Skeletal muscle satellite cell (primary cell): ENCODE measurements at regions not wholly inside any gene's neighbourhood (a gene's known extent, or its start where the extent isn't known, plus 50 kb on each side); places are given as distances from the start of the nearest gene placed in this dataset.
"Not testable (repeated sequence)": the region's sequence is repeated elsewhere in the genome, so short reads cannot be mapped to it uniquely, and the experiment has no call there.

Source experiments
- H3K27me3 ChIP-seq: 2 replicates; pipeline ENCODE4 v1.7.0; 2013; ENCODE audit warnings: low read length; ENCODE audit not compliant: control insufficient read depth, insufficient read depth
- H3K36me3 ChIP-seq: 2 replicates; pipeline ENCODE4 v1.7.0; 2013; ENCODE audit warnings: mild to moderate bottlenecking, control low read depth, low read length; ENCODE audit not compliant: insufficient read depth
- H3K4me1 ChIP-seq: 2 replicates; pipeline ENCODE4 v1.7.0; 2013; ENCODE audit warnings: low read length; ENCODE audit not compliant: control insufficient read depth, insufficient read depth
- H3K4me2 ChIP-seq: 2 replicates; pipeline ENCODE4 v1.7.0; 2013; ENCODE audit warnings: mild to moderate bottlenecking, low read length
- H3K4me3 ChIP-seq: 2 replicates; pipeline ENCODE4 v1.7.0; 2013; ENCODE audit warnings: low read length
- H3K9ac ChIP-seq: 2 replicates; pipeline ENCODE4 v1.7.0; 2013; ENCODE audit warnings: mild to moderate bottlenecking, low read depth, low read length, moderate library complexity
- H3K9me3 ChIP-seq: replicated peaks from 2 replicates; pipeline ENCODE4 v1.7.0; 2013; ENCODE audit warnings: mild to moderate bottlenecking, control low read depth, low read length

DNA sequence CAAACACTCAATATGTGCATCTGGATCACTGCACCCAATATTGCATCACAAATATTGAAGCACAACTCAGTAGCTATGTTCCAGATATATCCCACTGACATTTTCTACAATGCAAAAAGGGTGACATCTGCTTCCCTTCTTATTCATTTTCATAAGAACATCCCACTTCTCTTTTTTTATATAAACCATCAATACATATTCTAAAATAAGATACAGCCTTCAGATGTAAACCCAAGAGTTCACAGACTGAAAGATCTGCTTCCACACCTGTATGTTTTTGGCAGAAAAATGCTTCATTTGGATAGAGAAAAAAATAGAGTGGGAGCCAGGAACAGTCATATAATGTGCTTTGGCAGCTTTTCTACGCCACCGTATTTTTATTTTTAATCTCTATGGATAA is 815.6 kb upstream of the ADGRL3 start:
- Histone ChIP-seq H3K4me1 (no peaks in the 10 kb centered on the region), H3K36me3 (no peaks in the 10 kb centered on the region), H3K4me3 (no peak overlapping the region), H3K27me3 (no peaks in the 10 kb centered on the region), H3K4me2 (no peak overlapping the region), H3K9me3 (peaks cover 4% of the 10 kb centered on the region), H3K9ac (no peak overlapping the region)

DNA sequence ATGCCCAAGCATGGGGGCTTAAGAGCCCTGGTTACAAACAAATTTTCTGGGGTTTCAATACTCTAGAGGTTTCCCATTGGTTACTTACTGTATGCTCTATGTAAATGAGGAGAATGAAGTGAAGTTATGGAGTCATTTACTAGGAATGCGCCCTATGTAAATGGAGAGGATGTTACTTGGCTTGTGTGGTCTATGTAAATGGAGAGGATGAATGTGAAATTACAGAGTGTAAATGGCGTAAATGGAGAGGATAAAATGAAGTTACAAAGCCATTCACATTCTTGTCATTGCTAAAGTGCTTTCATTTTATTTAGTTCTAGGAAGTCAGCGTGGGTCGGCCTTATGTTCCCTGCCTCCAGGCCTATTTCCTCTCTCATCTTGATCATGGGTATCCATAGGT is 810.5 kb upstream of the ADGRL3 start:
- H3K9me3 ChIP-seq = peaks cover 3% of the 10 kb centered on the region

GRCh38 chr4:60396341-60397049 is 803.6 kb upstream of the ADGRL3 start:
- Histone ChIP-seq H3K27me3 (no peaks in the 10 kb centered on the region), H3K36me3 (no peaks in the 10 kb centered on the region), H3K9ac (no peak overlapping the region), H3K9me3 (peaks cover 6% of the 10 kb centered on the region), H3K4me2 (no peak overlapping the region), H3K4me1 (no peaks in the 10 kb centered on the region), H3K4me3 (no peak overlapping the region)

More for the DNA sequence above, 810.5 kb upstream of the ADGRL3 start:
- Histone ChIP-seq H3K4me3 (no peak overlapping the region), H3K9ac (no peak overlapping the region), H3K4me2 (no peak overlapping the region), H3K4me1 (no peaks in the 10 kb centered on the region), H3K27me3 (no peaks in the 10 kb centered on the region), H3K36me3 (no peaks in the 10 kb centered on the region)

- peaks cover 3% of the 10 kb centered on the region for H3K9me3 ChIP-seq
- H3K4me2 ChIP-seq = no peak overlapping the region
- H3K36me3 ChIP-seq = no peaks in the 10 kb centered on the region
- H3K4me3 ChIP-seq = no peak overlapping the region
- no peaks in the 10 kb centered on the region for H3K4me1 ChIP-seq
- H3K27me3 ChIP-seq = no peaks in the 10 kb centered on the region
- H3K9ac ChIP-seq = no peak overlapping the region
Observed at GRCh38 chr4:60400593-60400992, 799.5 kb upstream of the ADGRL3 start.

DNA sequence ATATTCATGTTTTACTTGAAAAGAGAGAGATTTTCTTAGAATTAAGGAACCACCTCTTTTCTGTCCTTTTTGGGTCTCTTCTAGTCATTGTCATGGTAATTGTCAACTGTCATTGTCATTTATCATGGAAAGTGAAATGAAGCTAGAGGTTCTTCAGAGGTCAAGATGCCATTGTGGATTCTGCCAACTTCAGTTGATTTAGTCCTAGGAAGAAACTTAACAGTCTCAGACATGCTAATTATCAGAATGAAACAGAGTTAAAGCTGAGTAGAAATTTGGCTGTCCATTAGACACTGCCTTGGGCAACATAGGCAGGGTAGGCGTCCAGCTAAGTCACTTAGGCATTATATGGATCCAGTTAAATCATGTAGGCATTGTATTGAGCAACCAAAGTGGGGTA is 796.1 kb upstream of the ADGRL3 start:
- Histone ChIP-seq H3K4me3 (no peak overlapping the region), H3K27me3 (no peaks in the 10 kb centered on the region), H3K4me2 (no peak overlapping the region), H3K4me1 (no peaks in the 10 kb centered on the region), H3K9ac (no peak overlapping the region), H3K9me3 (no peaks in the 10 kb centered on the region), H3K36me3 (no peaks in the 10 kb centered on the region)

DNA sequence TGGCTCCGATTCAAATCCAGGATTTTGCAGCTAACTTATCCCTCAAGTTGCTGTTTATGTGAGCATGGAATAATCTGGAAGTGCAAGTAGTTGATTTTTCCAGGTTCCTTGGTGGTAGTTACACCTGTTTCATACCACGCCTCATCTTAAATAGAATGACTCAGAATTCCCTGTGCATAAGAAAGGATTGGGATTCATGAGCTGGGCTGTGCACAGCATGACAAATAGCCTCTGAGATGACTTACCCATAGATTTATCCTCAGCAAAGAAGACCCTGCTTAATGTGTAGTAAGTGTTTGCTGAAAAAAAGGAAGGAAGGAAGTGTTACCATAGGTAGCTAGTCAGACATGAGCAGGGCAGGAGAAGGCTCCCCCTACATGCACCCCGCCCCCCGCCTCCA is 777.7 kb upstream of the ADGRL3 start:
- Histone ChIP-seq H3K36me3 (no peaks in the 10 kb centered on the region), H3K4me3 (no peak overlapping the region), H3K4me1 (no peaks in the 10 kb centered on the region), H3K9me3 (peaks cover 4% of the 10 kb centered on the region), H3K4me2 (no peak overlapping the region), H3K9ac (no peak overlapping the region), H3K27me3 (no peaks in the 10 kb centered on the region)

GRCh38 chr4:60423573-60424184 is 776.4 kb upstream of the ADGRL3 start:
- not testable (repeated sequence) for H3K9me3 ChIP-seq, H3K9ac ChIP-seq, H3K4me2 ChIP-seq, H3K36me3 ChIP-seq, H3K27me3 ChIP-seq, H3K4me3 ChIP-seq, H3K4me1 ChIP-seq

GRCh38 chr4:60432911-60433310 is 767.2 kb upstream of the ADGRL3 start:
- H3K4me3 ChIP-seq = no peak overlapping the region
- no peaks in the 10 kb centered on the region for H3K27me3 ChIP-seq
- H3K9me3 ChIP-seq = no peaks in the 10 kb centered on the region
- H3K4me1 ChIP-seq = no peaks in the 10 kb centered on the region
- H3K9ac ChIP-seq = no peak overlapping the region
- H3K4me2 ChIP-seq = no peak overlapping the region
- no peaks in the 10 kb centered on the region for H3K36me3 ChIP-seq

DNA sequence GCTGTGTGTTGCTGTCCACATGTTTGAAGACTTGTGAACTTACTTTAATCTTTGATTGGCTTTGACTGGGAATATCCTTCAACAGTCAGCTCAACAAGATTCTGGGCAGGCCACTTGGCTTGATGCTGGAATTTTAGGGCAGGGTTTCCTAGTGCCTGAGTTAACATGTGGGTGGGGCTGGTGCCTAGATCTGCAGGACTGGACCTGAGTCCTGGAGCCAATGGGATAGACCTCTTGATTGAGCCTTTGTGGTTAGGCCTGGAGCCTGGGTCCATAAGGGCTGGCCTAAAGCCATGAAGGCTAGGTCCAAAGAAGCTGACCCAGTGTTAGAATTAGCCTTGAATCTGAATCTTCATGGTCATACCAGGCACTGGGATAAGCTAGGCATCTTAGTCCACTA is 757.1 kb upstream of the ADGRL3 start:
- Histone ChIP-seq H3K4me1 (no peaks in the 10 kb centered on the region), H3K27me3 (no peaks in the 10 kb centered on the region), H3K4me3 (no peak overlapping the region)

DNA sequence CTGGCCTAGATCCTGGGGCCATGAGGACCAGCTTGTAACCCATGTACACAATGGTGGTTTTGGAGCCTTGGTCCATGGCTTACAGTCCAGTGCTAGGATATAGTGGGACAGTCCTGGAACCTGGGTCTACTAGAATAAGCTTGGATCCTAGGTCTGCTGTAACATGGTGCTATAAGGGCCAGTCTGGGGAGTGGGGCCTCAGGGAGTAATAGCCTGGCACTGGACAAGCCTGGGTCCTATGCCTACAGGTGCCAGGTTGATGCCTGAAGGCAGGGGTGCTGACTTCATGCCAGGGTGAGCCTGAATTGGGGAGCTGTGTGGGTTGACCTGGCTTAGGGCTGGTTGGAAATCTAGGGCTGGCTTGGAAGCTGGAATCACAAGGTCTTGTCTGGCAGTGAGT is 756.3 kb upstream of the ADGRL3 start:
- Histone ChIP-seq H3K9me3 (peaks cover 3% of the 10 kb centered on the region), H3K36me3 (no peaks in the 10 kb centered on the region), H3K4me2 (no peak overlapping the region), H3K4me1 (no peaks in the 10 kb centered on the region), H3K4me3 (no peak overlapping the region), H3K27me3 (no peaks in the 10 kb centered on the region), H3K9ac (no peak overlapping the region)

More for the DNA sequence above, 757.1 kb upstream of the ADGRL3 start:
- Histone ChIP-seq H3K4me2 (no peak overlapping the region), H3K36me3 (no peaks in the 10 kb centered on the region), H3K9ac (no peak overlapping the region), H3K9me3 (peaks cover 3% of the 10 kb centered on the region)

DNA sequence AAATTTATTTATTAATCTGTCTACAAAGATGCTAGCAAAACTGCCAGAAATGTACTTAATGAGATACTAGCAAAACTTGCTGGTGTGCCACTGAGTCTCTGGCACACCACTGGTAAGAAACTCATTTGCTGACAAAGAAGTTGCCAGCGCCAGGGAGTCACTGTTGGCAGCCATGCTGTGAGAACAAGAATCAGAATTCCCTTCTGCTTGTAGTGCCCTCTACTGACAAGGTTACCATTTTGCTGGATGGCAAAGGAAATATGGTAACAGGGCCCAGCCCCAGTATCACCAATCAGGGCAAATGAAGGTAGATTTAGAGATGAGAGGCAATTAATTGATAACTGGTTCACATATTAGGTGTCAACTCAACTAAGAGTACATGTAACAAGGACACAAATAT is 750.1 kb upstream of the ADGRL3 start:
- H3K36me3 ChIP-seq = no peaks in the 10 kb centered on the region
- no peak overlapping the region for H3K4me3 ChIP-seq
- no peak overlapping the region for H3K4me2 ChIP-seq
- no peak overlapping the region for H3K9ac ChIP-seq
- H3K27me3 ChIP-seq = no peaks in the 10 kb centered on the region
- no peaks in the 10 kb centered on the region for H3K4me1 ChIP-seq
- H3K9me3 ChIP-seq = peaks cover 9% of the 10 kb centered on the region

GRCh38 chr4:60452266-60452665 is 747.9 kb upstream of the ADGRL3 start:
- Histone ChIP-seq H3K9me3 (peaks cover 9% of the 10 kb centered on the region), H3K27me3 (no peaks in the 10 kb centered on the region), H3K4me1 (no peaks in the 10 kb centered on the region), H3K4me2 (no peak overlapping the region), H3K9ac (no peak overlapping the region), H3K4me3 (no peak overlapping the region), H3K36me3 (no peaks in the 10 kb centered on the region)
